PC-9 (cell line): ENCODE measurements at regions not wholly inside any gene's neighbourhood (a gene's known extent, or its start where the extent isn't known, plus 50 kb on each side); places are given as distances from the start of the nearest gene placed in this dataset.

Source experiments
- CTCF ChIP-seq: fragments of 200-600 bp; sonication (generic); conservative IDR thresholded peaks from 2 replicates; pipeline ENCODE4 v1.6.1; 2017; ENCODE audit warnings: mixed run types, antibody characterized with exemption, mild to moderate bottlenecking, moderate library complexity
- EZH2 ChIP-seq: fragments of 200-600 bp; sonication (generic); IDR thresholded peaks from 2 replicates; pipeline ENCODE4 v1.8.0; 2017; ENCODE audit warnings: antibody characterized with exemption, low read depth

GRCh38 chr1:29664711-29665110, 428.4 kb downstream of the PTPRU start:
- TF ChIP-seq CTCF, result no peak
- TF ChIP-seq EZH2, result no peak
